GM21786 (cell line): ENCODE measurements at regions not wholly inside any gene's neighbourhood (a gene's known extent, or its start where the extent isn't known, plus 50 kb on each side); places are given as distances from the start of the nearest gene placed in this dataset.
"Not testable (repeated sequence)": the region's sequence is repeated elsewhere in the genome, so short reads cannot be mapped to it uniquely, and the experiment has no call there.

ENCODE experiments used
- ATAC-seq: cut with Tn5 transposase; IDR thresholded peaks from one replicate; pipeline ENCODE4 v1.9.1; 2021; ENCODE audit not compliant: unreplicated experiment

DNA sequence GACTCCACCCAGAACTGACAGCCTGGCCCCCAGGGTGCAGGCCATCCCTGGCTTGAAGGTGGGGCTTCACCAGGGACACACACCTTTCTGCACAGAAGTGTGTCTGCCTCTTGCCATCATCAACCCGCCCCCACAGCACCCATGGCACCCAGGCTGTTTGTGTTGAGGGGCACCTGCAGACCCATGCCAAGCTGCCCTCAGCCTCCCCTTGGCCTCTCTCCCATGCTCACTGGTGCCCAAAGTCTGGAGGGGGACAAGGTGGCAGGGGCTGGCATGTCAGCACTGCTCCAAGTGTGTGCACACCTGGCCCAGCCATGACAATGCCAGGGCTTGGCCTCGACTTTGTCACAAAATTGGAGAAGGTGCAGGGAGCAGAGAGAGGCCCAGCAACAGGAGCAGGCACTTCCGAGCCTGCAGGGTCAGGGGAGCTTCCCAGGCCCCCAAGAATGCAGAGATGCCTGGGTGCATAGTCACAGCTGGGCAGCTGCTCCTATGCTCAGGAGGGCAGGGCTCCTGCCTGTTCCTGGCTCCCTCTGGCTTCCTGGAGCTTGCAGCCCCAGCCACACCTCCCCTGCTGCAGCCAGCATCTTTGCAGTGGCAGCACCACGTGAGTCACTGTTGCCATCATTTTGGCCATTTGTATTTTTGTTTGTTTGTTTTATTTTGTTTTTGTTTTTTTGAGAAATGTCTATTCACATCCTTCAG, 280.6 kb upstream of the UBE2E3 start:
- ATAC-seq = no peak

DNA sequence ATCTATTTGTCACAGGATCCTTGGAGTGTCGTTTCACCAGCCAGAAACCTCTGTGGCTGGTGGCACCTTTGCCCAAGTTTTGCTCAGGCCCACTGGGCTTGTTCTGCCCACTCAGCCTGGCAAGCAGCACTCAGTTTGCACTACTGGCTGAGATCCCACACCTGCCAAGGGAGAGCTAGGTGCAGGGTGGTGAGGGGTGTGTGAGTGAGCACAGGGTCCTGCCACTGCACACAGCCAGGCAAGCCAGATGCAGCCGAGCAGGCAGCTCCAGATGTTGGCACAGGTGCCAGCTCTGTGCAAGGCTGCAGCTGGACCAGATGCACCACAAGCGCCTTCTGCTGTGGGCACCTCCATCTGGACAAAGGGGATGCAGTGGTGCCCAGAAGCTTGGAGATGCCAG, 281.7 kb upstream of the UBE2E3 start:
- no peak for ATAC-seq

DNA sequence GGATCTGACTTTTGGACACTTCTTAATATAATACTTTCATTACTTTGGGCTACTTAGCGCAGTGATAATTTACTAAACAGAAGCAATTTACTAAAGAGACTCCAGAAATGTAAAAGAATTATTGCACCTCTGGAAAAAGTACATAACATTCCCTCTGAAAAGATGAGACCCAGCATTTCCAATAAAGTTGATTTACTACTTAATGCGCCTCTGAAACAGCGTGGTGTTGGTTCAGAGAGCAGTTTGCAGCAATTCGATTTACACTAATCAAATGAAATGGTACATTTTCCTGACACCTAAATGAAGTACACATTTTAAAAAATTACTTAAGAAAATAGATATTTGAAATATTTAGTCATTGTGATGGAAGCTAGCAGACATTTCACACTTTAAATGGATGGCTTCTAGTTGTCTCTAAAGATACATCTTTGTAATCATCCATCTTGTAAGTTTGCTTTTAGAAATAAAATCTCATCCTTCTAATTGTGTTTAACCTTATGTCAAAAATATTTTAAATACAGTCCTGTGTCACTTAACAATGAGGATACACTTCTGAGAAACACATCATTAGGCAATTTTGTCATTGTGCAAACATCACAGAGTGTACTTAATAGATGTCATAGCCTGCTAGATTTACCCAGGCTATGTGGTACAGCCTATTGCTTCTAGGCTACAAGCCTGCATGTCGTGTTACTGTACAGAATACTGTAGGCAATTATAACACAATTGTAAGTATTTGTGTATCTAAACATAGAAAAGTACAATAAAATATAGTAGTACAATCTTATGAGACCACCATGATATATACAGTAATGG, 284.6 kb upstream of the UBE2E3 start:
- ATAC-seq = no peak

DNA sequence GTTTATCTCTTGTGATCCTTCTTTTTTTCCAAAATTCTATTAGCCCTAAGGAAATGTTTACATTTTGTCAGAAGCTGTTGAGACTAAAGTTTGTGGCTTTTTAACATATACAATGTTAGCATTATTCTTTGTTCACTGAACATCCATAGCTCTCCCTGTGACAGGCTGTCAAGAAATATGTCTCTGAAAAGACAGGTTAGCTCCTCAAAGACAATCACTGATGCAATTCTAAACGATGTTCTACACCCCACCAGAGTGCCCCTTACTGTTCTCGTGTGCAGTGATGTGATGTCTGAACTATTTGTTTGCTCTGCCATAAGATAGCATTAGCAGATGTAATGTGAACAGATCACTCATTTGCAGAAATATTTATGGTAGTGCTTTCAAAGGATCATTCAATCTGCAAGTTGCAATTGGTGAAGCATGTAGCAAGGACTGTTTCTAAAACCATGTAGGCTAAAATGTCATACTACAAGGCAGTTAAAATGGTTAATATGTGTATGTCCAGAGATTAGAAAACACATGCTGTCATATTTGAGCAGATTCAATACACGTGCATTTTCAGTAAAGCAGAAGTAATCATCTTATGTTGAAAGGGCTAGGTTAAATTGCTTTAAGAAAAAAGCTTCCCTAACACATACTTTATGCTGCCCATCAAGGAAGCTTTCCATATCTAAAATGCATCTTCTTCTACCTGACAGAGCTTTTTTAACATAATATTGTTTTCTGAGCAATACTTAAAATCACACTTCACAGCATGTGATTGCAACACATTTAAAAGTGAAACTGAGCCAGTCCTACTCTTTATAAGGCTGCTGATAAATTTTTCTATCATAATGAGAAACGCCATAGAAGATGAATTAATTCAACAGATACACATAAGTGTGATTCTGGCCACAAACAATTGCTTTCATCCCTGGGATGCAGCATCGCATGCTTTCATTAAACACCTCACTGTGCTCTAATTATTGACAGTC, 285.7 kb upstream of the UBE2E3 start:
- ATAC-seq = no peak

DNA sequence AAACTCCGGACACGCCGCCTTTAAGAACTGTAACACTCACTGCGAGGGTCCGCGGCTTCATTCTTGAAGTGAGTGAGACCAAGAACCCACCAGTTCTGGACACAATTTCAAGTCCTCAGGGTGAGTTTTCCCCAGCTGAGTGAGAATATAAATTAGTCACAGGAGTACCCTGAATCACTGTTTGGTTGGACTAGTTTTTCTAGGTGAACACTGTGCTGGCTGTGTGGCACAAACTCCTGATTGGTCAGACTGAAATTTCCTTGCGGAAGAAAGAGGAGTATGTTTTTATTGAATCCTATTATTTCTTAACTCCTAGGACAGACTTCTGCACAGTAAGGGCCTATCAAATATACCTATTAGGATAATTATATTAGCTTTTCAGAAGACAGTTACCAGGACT, 288.1 kb upstream of the UBE2E3 start:
- ATAC-seq = no peak

DNA sequence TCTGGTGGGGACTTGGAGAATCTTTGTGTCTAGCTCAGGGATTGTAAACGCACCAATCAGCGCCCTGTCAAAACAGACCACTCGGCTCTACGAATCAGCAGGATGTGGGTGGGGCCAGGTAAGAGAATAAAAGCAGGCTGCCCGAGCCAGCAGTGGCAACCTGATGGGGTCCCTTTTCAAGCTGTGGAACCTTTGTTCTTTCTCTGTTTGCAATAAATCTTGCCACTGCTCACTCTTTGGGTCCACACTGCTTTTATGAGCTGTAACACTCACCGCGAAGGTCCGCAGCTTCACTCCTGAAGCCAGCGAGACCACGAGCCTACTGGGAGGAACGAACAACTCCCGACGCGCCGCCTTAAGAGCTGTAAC, 288.6 kb upstream of the UBE2E3 start:
- not testable (repeated sequence) for ATAC-seq

DNA sequence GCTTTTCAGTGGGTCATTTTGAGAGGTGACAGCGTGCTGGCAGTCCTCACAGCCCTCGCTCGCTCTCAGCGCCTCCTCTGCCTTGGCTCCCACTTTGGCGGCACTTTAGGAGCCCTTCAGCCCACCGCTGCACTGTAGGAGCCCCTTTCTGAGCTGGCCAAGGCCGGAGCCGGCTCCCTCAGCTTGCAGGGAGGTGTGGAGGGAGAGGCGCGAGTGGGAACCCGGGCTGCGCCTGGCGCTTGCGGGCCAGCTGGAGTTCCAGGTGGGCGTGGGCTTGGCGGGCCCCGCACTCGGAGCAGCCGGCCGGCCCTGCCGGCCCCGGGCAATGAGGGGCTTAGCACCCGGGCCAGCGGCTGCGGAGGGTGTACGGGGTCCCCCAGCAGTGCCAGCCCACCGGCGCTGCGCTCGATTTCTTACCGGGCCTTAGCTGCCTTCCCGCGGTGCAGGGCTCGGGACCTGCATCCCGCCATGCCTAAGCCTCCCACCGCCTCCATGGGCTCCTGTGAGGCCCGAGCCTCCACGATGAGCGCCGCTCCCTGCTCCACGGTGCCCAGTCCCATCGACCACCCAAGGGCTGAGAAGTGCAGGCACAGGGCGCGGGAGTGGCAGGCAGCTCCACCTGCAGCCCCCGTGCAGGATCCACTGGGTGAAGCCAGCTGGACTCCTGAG, 289.1 kb upstream of the UBE2E3 start:
- not testable (repeated sequence) for ATAC-seq

DNA sequence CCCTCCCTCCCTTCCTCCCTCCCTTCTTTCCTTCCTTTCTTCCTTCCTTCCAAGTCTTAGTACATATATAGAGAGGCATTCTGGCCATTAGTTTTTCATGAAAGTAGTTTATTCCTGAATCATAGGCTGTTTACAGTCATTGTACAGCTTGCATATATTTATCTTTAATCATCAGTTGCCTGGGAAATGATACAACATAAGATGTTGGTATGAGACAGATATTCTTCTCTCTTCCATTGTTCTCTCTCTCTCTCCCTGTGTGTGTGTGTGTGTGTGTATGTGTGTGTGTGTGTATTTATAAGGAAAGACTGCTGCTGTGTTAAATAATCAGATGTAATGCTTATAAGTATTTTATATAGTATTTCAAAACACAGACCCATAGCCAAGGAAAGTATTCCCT, 289.8 kb upstream of the UBE2E3 start:
- no peak for ATAC-seq

DNA sequence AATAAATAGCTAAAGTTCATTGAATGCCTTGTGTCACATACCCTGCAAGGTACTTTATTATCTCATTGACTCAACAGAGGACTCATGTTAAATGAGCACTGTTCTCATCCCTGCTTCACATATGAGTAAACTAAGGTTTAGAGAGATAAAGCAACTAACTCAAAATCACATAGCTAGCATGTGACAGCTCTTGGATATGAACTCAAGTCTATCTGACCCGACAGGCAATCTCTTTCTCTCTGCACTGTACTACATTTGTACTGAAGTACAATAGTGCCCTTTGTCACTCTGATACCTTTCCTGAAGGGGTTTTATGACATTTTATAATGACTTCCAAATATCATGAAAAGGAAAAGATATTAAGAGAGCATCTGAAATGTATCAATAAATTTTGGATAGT, 297.5 kb upstream of the UBE2E3 start:
- ATAC-seq = no peak

DNA sequence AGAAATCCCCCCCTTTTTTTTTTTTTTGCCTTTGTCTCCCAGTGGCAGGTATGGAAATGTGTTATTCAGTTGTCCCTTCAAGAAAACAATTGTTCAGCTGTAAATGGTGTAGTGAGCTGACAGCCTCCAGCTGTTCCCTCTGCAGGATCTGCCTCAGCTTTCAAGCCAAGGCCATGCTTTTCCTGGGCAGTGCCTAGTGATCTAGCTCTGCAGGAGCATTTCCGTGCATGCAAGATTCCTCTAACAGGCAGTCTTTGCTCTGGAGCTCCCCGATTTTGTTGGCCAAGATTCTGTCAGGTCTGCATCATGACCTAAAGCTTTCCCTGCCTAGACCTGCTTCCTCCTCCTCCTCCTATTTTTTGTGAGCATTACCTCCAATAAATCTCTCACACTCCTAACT, 300.7 kb upstream of the UBE2E3 start:
- no peak for ATAC-seq

DNA sequence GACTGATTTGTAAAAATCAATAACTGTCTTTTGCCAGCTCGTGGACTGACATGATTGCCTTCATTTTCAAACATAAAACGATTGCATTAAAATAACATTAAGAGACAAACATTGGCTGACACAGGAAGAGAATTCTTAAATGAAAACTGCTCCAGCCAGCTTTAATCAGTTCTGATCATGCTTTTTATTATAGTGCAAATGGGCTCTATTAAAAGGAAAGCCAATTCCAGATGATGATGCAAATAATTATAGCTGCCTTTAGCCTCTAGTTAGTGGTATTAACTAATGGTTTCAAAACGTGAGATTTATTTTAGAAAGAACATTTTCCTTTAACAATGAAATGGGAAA, 301.8 kb upstream of the UBE2E3 start:
- ATAC-seq = no peak

DNA sequence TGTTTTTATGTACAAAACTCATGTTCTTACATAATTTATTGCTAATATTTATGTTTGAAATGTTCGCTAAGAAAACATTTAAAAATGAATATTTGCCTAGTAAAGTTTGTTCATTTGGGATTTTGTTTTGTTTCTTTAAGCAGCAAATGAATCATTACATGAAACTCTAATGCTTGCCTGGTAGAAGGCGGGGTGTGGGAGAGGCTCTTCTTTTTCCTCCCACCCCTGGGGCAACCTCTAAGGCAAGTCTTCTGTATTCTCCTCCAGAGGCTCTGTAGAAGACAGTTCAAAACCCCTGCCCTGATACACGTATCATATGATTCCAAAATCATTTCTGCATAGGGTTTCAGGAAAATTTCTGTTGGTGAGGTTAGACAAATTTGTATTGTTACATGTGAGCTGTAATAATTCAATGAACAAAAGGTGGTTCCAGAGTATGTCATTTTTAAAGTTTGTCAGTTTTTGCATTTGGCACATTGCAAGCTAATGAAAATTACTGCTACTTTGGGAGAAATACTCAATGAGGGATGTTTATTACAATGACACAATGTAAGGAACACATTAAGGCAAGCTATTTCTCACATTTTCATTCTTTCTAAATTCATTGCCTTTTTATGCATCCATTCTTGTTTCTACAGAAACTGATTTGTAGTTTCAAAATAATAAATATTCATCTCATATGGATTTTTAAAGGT, 302.3 kb upstream of the UBE2E3 start:
- no peak for ATAC-seq

DNA sequence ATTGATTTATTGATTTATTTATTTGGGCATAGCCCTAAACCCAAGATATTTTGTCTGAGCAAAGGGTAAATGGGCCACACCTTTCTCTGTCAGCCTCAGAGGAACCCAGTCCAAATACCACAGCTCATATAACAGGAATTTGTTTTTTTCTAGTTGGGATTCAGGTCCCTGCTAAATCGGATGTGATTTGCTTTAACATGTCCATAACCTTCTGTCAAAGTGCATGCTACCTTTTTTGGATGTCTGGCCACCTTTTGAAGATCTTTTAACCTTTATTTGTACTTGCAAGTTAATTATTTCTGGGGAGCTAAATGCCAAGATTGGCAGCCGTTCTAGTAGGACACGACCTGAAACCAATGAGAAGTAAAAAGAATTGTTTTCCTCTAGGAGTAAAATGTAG, 303.2 kb upstream of the UBE2E3 start:
- no peak for ATAC-seq

DNA sequence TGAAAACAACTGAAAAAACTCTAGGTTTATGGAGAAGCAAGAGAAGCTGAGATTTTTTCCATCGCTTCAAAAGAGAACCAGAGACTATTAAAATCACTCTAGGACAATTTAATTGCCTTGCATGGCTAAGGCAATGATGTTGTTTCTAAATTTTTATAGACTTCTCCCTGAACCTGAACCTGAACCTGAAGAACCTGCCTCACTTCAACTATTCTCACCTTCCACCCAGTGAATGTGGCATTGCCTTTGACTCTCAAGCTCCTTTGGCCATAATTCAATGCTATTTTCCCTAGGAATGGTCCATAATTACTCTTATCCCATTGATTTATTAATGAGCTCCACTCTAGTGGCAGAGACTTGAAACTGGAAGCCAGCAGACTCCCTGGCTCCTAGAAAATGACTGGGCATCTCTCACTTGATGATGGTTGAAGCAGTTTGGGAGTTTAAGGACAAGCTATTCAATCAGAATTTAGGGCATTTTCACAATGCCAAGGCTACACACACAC, 303.8 kb upstream of the UBE2E3 start:
- ATAC-seq = no peak

DNA sequence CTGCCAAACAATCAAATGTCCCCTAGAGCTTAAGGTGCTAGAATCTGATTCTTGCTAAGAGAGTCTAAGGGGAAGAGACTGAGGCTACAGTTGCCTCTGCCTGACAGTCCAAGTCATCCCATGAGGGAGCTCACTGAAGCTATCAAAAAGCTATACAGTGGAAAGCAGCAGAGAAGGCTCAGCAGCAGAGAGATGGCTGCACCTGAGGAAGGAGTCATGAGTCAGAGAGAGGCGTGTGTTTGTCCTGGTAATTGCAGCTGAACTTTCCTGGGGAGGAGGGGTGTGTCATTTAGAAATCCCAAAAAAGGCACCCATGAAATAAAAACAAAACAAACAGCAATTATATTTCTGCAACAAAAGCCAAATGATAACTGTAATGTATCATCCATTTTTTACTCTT, 305.2 kb upstream of the UBE2E3 start:
- no peak for ATAC-seq

DNA sequence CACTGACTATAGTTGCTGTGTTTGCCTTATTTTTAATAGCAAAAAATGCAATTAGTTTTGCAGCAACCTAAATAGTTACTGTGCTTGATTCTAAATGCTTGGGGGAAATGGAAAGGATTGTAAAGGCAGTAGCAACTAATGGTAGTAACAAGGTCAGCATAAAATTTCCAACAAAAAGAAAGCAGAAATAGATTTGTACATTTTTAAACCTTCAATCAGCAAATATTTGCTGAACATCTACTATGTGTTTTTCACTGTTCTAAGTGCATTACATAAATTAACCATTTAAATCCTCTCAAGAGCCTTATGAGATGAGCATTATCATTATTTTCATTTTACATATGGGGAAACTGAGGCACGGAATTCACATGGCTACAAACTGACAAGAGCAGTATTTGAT, 308.0 kb upstream of the UBE2E3 start:
- ATAC-seq = no peak

DNA sequence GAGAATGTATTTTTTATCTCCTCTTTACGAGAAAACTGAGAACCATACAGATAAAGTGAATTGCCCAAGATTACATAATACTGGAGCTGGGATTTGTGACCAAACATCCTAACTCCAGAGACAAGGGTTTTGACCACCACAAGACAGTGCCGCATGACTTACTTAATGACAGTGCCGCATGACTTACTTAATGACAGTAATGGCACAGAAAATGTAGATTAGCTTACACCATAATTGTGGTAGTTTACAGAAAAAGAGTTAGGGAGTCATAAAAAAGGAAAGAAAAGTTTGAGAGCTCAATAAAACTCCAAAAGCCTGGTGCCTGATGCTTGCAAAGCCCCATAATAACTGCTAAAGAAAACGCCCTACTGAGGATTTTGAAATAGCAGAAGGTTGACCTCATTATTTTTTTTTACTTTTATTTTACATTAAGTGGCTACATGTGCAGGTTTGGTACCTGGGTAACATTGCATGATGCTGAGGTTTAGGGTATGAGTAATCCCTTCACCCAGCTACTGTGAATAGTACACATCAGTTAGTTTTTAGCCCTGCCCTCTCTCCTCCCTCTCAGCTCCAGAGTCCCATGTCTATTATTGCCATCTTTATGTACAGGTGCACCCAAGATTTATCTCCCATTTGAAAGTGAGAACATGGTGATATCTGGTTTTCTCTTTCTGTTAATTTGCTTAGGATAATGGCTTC, 310.0 kb upstream of the UBE2E3 start:
- no peak for ATAC-seq

DNA sequence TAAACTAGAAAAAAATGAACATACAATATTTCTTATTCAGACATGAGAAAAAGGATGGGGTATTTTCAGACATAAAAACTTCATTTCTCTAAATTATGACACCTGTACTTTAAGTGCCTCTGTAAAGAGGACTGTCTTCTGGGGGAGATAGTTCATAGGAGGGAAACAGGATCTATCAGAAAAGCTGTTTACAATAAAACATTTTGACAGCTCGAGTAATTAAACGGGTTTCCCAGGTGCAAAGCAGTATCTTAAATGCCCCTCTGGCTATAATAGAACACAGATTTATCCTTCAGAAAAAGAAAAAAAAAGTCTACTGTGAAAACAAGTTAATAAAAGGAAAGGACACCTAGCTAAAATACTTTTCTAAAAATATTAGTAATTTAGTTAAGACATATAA, 311.4 kb upstream of the UBE2E3 start:
- no peak for ATAC-seq

DNA sequence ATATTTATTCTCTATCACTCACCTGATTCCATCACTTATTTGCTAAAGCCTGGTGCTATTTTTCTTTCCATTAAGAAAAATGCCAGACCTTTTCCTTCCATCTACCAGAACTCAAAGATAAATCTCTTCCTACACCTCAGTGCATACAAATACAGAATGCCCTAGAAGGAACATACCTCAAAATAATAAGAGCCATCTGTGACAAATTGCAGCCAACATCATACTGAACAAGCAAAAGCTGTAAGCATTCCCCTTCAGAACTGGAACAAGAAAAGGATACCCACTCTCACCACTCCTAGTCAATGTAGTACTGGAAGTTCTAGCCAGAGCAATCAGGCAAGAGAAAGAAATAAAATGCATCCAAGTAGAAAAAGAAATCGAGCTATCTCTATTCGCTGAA, 315.9 kb upstream of the UBE2E3 start:
- ATAC-seq = no peak
